ENCODE measurements at regions not wholly inside any gene's neighbourhood (a gene's known extent, or its start where the extent isn't known, plus 50 kb on each side); places are given as distances from the start of the nearest gene placed in this dataset.
"Not testable (repeated sequence)": the region's sequence is repeated elsewhere in the genome, so short reads cannot be mapped to it uniquely, and the experiment has no call there.

- Histone ChIP-seq H3K4me1 (no peaks in the 10 kb centered on the region), H3K36me3 (no peaks in the 10 kb centered on the region), H3K4me3 (no peak overlapping the region), H3K27me3 (no peaks in the 10 kb centered on the region), H3K27ac (no peak overlapping the region), H3K9me3 (no peaks in the 10 kb centered on the region)
- DNase-seq (no peak), ATAC-seq (no peak)
- no peak for TF ChIP-seq POLR2A (IDR thresholded peaks at IDR 0.05)
- no peak for TF ChIP-seq CTCF (IDR thresholded peaks at IDR 0.05 in 4 of 5, conservative IDR thresholded peaks at IDR 0.05 in 1 of 5)
- in situ Hi-C loops (cut with MboI; ENCODE audit: low sequenced_read_pairs in 4 of 4) (no loop called here), intact Hi-C loops (cut with DNase I; ENCODE audit: low total_unique reads) (no loop called here)
Measured at GRCh38 chr3:88298189-88298588, 148.4 kb downstream of the C3orf38 start.

- no peaks in the 10 kb centered on the region for H3K27me3 ChIP-seq
- H3K27ac ChIP-seq: no peak overlapping the region
- no peaks in the 10 kb centered on the region for H3K36me3 ChIP-seq
- in situ Hi-C loops (cut with MboI; ENCODE audit: low sequenced_read_pairs in 4 of 4) (no loop called here), intact Hi-C loops (cut with DNase I; ENCODE audit: low total_unique reads) (no loop called here)
- H3K9me3 ChIP-seq: no peaks in the 10 kb centered on the region
- TF ChIP-seq POLR2A (IDR thresholded peaks at IDR 0.05) (no peak), CTCF (IDR thresholded peaks at IDR 0.05 in 4 of 5, conservative IDR thresholded peaks at IDR 0.05 in 1 of 5) (no peak)
- ATAC-seq (no peak), DNase-seq (no peak)
- H3K4me3 ChIP-seq: no peak overlapping the region
- no peaks in the 10 kb centered on the region for H3K4me1 ChIP-seq
Measured at GRCh38 chr3:88301273-88301995, 151.7 kb downstream of the C3orf38 start.

GRCh38 chr3:88301996-88302393 is 152.2 kb downstream of the C3orf38 start:
- no peak overlapping the region for H3K4me3 ChIP-seq
- no peaks in the 10 kb centered on the region for H3K4me1 ChIP-seq
- no peak for DNase-seq

GRCh38 chr3:88303331-88303904 is 153.7 kb downstream of the C3orf38 start:
- intact Hi-C loops (cut with DNase I; ENCODE audit: low total_unique reads); ATAC-seq; H3K9me3 ChIP-seq; in situ Hi-C loops (cut with MboI; ENCODE audit: low sequenced_read_pairs in 4 of 4); H3K4me1 ChIP-seq; H3K27me3 ChIP-seq; H3K36me3 ChIP-seq; DNase-seq; H3K27ac ChIP-seq; H3K4me3 ChIP-seq: not testable (repeated sequence)

More at GRCh38 chr3:88301996-88302393, 152.2 kb downstream of the C3orf38 start:
- no peaks in the 10 kb centered on the region for H3K27me3 ChIP-seq
- no peak overlapping the region for H3K27ac ChIP-seq
- intact Hi-C loops (cut with DNase I; ENCODE audit: low total_unique reads): no loop called here
- no peaks in the 10 kb centered on the region for H3K36me3 ChIP-seq
- in situ Hi-C loops (cut with MboI; ENCODE audit: low sequenced_read_pairs in 4 of 4): no loop called here
- no peak for ATAC-seq
- TF ChIP-seq CTCF (IDR thresholded peaks at IDR 0.05 in 4 of 5, conservative IDR thresholded peaks at IDR 0.05 in 1 of 5): no peak
- no peak for TF ChIP-seq POLR2A (IDR thresholded peaks at IDR 0.05)
- H3K9me3 ChIP-seq: no peaks in the 10 kb centered on the region

GRCh38 chr3:88307666-88308065 is 157.9 kb downstream of the C3orf38 start:
- Histone ChIP-seq H3K27ac (no peak overlapping the region), H3K36me3 (no peaks in the 10 kb centered on the region), H3K4me3 (no peak overlapping the region), H3K9me3 (no peaks in the 10 kb centered on the region), H3K4me1 (no peaks in the 10 kb centered on the region), H3K27me3 (no peaks in the 10 kb centered on the region)
- in situ Hi-C loops (cut with MboI; ENCODE audit: low sequenced_read_pairs in 4 of 4) (no loop called here), intact Hi-C loops (cut with DNase I; ENCODE audit: low total_unique reads) (no loop called here)
- TF ChIP-seq POLR2A (IDR thresholded peaks at IDR 0.05) (no peak), CTCF (IDR thresholded peaks at IDR 0.05 in 4 of 5, conservative IDR thresholded peaks at IDR 0.05 in 1 of 5) (no peak)
- DNase-seq (no peak), ATAC-seq (no peak)
